ENCODE measurements at regions not wholly inside any gene's neighbourhood (a gene's known extent, or its start where the extent isn't known, plus 50 kb on each side); places are given as distances from the start of the nearest gene placed in this dataset.
A peak's percentile ranks its signal among the peaks of the same experiment; 100 is the strongest.

DNA sequence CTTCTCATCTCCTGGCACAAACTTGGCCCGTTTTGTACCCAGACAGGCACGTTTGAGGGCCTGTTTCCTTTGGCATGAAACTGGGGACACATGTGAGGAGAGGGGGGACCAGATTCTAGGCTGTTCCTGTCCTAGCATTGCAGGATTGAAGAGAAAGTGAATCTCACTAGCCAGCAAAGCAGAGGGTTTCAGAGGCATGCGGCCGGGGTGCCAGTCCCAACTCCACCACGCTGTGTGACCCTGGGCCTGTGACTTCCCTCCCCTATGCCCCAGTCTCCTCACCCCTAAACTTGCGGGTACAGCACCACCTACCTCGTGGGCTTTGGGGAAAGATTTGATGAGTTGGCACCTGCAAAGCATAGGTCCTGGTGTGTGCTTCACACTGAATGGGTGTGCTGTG, 53.5 kb upstream of the CIBAR2 start:
- 40 to 86% methylated on average over 1 to 7 of the region's 7 CpGs for WGBS, 2 donors (ENCODE audit: low coverage in 1 of 2)
- in situ Hi-C loops (cut with MboI; ENCODE audit: low pct_ligation_motif_present in 1 of 4, low pct_unique_long_range_greater_than_20kb in 1 of 4, low sequenced_read_pairs in 3 of 4): no loop called here
- peaks cover 9 to 69% (median 40%) of the 10 kb centered on the region in 4 donors for H3K4me1 ChIP-seq

DNA sequence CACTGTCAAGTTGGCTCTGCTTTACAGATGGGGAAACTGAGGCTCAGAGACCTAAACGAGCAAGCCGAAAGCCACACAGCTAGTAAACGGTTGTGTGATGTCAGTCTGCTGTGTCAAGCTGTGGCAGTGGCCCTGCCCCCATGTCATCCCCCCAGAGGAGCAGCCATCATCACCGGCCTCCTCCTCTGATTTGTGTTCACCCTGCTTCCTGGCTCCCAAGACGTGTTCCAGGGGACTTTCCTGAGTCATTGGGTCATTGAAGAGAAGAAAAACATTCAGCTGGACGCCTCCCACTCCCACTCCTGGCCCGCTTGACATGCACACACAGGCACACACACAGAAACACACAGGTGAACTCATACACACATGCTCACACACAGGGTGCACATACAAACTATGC, 54.0 kb upstream of the CIBAR2 start:
- Histone ChIP-seq H3K27ac (no peak overlapping the region), H3K27me3 (peaks cover 40% of the 10 kb centered on the region), H3K4me1 (peaks cover 9 to 69% (median 39%) of the 10 kb centered on the region in 4 donors), H3K4me3 (no peak overlapping the region), H3K9me3 (no peaks in the 10 kb centered on the region), H3K36me3 (no peaks in the 10 kb centered on the region)
- DNase-seq: no peak
- 72% methylated on average over 7 of the region's 7 CpGs; no CpG with 5 or more reads in 1 of the 2 donors for WGBS, 2 donors (ENCODE audit: low coverage in 1 of 2)
- in situ Hi-C loops (cut with MboI; ENCODE audit: low pct_ligation_motif_present in 1 of 4, low pct_unique_long_range_greater_than_20kb in 1 of 4, low sequenced_read_pairs in 3 of 4): no loop called here
- TF ChIP-seq, protein P1, sequence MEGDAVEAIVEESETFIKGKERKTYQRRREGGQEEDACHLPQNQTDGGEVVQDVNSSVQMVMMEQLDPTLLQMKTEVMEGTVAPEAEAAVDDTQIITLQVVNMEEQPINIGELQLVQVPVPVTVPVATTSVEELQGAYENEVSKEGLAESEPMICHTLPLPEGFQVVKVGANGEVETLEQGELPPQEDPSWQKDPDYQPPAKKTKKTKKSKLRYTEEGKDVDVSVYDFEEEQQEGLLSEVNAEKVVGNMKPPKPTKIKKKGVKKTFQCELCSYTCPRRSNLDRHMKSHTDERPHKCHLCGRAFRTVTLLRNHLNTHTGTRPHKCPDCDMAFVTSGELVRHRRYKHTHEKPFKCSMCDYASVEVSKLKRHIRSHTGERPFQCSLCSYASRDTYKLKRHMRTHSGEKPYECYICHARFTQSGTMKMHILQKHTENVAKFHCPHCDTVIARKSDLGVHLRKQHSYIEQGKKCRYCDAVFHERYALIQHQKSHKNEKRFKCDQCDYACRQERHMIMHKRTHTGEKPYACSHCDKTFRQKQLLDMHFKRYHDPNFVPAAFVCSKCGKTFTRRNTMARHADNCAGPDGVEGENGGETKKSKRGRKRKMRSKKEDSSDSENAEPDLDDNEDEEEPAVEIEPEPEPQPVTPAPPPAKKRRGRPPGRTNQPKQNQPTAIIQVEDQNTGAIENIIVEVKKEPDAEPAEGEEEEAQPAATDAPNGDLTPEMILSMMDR (IDR thresholded peaks at IDR 0.05): no peak
- TF ChIP-seq POLR2AphosphoS5 (IDR thresholded peaks at IDR 0.05) (no peak), POLR2A (IDR thresholded peaks at IDR 0.05) (no peak), EP300 (IDR thresholded peaks at IDR 0.05; ENCODE audit: low read depth) (no peak)
- intact Hi-C loops (cut with DNase I; ENCODE audit: low total_unique reads): no loop called here

More for the DNA sequence above, 53.5 kb upstream of the CIBAR2 start:
- intact Hi-C loops (cut with DNase I; ENCODE audit: low total_unique reads): no loop called here
- Histone ChIP-seq H3K9me3 (no peaks in the 10 kb centered on the region), H3K27ac (peak overlapping the region in 2 of 4 donors; percentile 2 to 88), H3K36me3 (no peaks in the 10 kb centered on the region), H3K27me3 (peaks cover 35% of the 10 kb centered on the region), H3K4me3 (no peak overlapping the region)
- DNase-seq: no peak
- TF ChIP-seq POLR2AphosphoS5 (IDR thresholded peaks at IDR 0.05): no peak
- TF ChIP-seq, protein P1 (IDR thresholded peaks at IDR 0.05): no peak
- TF ChIP-seq POLR2A (IDR thresholded peaks at IDR 0.05): no peak
- TF ChIP-seq EP300 (IDR thresholded peaks at IDR 0.05; ENCODE audit: low read depth): no peak

DNA sequence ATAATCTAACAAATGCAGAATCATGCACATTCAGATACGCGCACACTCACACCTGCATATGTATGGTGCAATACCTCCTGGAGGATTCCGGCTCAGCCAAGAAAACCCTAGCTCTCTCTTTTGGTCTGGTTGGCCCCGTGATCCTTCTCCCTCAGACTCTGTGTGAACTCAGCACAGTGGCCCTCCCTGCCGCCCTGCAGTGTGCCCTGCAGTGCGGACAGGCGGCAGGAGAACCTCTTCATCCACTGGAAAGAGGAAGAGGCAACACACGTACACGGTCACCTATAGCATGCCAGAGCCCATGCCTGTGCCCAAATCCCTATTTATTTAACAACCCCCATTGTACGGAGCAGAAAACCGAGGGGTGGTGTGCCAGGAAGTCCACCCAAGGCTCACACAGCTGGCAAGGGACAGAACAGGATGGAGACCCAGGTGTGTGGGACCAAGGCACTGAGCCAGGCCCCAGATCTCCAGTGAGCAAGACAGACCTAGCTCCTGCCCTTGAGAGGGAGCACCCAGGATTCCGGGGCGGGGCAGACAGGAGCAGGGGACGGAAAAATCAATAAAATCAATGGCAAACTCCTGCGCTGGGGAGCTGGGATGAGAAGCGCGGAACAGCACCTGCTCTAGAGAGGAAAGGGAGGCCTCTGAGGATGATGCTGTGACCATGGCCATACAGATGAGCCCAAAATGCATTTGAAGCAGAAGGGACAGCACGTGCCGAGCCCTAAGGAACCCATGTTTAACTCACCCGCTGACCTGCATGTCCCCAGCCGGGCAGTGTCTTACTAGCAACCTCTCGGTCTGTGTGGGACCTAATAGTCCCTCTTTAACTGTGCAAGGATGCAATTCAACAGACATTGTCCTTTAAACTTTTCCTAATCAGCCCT, 54.7 kb upstream of the CIBAR2 start:
- Histone ChIP-seq H3K9me3 (no peaks in the 10 kb centered on the region), H3K27me3 (peaks cover 46% of the 10 kb centered on the region), H3K27ac (no peak overlapping the region), H3K4me1 (peaks cover 9 to 65% (median 39%) of the 10 kb centered on the region in 4 donors), H3K4me3 (no peak overlapping the region), H3K36me3 (no peaks in the 10 kb centered on the region)
- 57 to 72% methylated on average over 9 to 22 of the region's 22 CpGs for WGBS, 2 donors (ENCODE audit: low coverage in 1 of 2)
- no peak for DNase-seq
- intact Hi-C loops (cut with DNase I; ENCODE audit: low total_unique reads) (no loop called here), in situ Hi-C loops (cut with MboI; ENCODE audit: low pct_ligation_motif_present in 1 of 4, low pct_unique_long_range_greater_than_20kb in 1 of 4, low sequenced_read_pairs in 3 of 4) (no loop called here)
- TF ChIP-seq POLR2AphosphoS5 (IDR thresholded peaks at IDR 0.05) (no peak), EP300 (IDR thresholded peaks at IDR 0.05; ENCODE audit: low read depth) (no peak), POLR2A (IDR thresholded peaks at IDR 0.05) (no peak)
- TF ChIP-seq, protein P1 (IDR thresholded peaks at IDR 0.05): no peak

DNA sequence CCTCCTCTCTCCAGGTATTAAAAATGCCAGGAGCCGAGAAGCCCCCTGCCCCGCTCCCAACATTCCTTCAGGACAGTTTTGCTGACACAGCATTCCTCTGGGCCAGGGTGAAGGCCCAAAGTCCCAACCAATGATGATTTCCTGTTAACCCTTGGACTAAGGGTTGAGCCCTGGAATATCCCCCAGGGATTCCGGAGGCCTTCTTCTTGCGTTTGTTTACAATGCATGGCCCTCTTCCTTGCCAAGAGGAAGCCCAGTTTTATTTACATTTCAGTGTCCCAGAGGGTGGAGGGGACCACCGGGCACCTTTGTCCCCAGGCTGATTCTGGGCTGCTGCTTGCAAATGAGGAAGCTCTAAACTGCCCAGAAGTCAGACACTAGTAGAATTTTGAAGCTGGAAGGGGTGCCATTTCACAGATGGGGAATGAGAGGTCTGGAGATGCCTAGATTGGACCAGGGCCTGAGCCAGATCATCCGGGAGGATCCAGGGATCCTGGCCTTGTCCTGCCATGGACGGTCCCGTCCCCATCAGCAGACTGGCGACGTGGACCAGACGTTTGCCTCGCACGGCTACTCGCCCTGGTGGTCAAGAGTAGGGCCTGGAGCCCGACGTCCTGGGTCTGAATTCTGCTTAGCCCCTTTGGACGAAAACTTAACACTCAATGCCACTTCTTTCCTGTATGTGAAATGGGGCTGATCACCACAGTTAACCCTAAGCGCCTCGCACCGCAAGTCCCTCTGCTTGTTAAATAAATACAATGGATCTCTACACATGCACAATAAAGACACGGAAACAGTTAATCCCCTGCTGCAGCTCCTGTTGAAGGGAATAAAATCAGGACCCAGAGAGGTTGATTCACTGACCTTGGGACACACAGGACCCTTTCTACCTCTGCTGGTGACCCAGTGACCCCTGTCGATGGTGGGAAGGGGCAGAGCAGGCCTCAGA, 55.6 kb upstream of the CIBAR2 start:
- Histone ChIP-seq H3K9me3 (no peaks in the 10 kb centered on the region), H3K27ac (peak overlapping the region; percentile 32 to 73 (median 58)), H3K4me3 (peak overlapping the region in 1 of 4 donors; percentile 34), H3K4me1 (peaks cover 9 to 60% (median 35%) of the 10 kb centered on the region in 4 donors), H3K27me3 (peaks cover 55% of the 10 kb centered on the region), H3K36me3 (no peaks in the 10 kb centered on the region)
- DNase-seq: no peak
- intact Hi-C loops (cut with DNase I; ENCODE audit: low total_unique reads) (no loop called here), in situ Hi-C loops (cut with MboI; ENCODE audit: low pct_ligation_motif_present in 1 of 4, low pct_unique_long_range_greater_than_20kb in 1 of 4, low sequenced_read_pairs in 3 of 4) (no loop called here)
- WGBS, 2 donors (ENCODE audit: low coverage in 1 of 2): 0 to 54% methylated on average over 1 to 19 of the region's 22 CpGs
- TF ChIP-seq POLR2A (IDR thresholded peaks at IDR 0.05) (no peak), POLR2AphosphoS5 (IDR thresholded peaks at IDR 0.05) (no peak), EP300 (IDR thresholded peaks at IDR 0.05; ENCODE audit: low read depth) (no peak)
- TF ChIP-seq, protein P1 (IDR thresholded peaks at IDR 0.05): no peak
